Fibroblast of villous mesenchyme (primary cell): ENCODE measurements at regions not wholly inside any gene's neighbourhood (a gene's known extent, or its start where the extent isn't known, plus 50 kb on each side); places are given as distances from the start of the nearest gene placed in this dataset.

Experiments used
- DNase-seq: peaks from one replicate; pipeline ENCODE4 v3.0.0-alpha.2; 2010; ENCODE audit warnings: low read depth
- H3K4me3 ChIP-seq: 2 replicates; pipeline ENCODE4 v1.5.1; 2011; ENCODE audit warnings: low read depth, mild to moderate bottlenecking, low read length
- TF ChIP-seq, protein P1 (sequence below): IDR thresholded peaks from 2 replicates; pipeline ENCODE4 v1.5.1; 2012; ENCODE audit warnings: low read depth, mild to moderate bottlenecking, low read length; ENCODE audit not compliant: insufficient read depth

GRCh38 chr1:47708019-47708535 is 270.2 kb downstream of the FOXD2 start:
- no peak overlapping the region for H3K4me3 ChIP-seq
- TF ChIP-seq, protein P1, sequence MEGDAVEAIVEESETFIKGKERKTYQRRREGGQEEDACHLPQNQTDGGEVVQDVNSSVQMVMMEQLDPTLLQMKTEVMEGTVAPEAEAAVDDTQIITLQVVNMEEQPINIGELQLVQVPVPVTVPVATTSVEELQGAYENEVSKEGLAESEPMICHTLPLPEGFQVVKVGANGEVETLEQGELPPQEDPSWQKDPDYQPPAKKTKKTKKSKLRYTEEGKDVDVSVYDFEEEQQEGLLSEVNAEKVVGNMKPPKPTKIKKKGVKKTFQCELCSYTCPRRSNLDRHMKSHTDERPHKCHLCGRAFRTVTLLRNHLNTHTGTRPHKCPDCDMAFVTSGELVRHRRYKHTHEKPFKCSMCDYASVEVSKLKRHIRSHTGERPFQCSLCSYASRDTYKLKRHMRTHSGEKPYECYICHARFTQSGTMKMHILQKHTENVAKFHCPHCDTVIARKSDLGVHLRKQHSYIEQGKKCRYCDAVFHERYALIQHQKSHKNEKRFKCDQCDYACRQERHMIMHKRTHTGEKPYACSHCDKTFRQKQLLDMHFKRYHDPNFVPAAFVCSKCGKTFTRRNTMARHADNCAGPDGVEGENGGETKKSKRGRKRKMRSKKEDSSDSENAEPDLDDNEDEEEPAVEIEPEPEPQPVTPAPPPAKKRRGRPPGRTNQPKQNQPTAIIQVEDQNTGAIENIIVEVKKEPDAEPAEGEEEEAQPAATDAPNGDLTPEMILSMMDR = no peak
- DNase-seq = no peak

GRCh38 chr1:47708658-47709018 is 270.8 kb downstream of the FOXD2 start:
- DNase-seq = no peak
- H3K4me3 ChIP-seq = no peak overlapping the region
- TF ChIP-seq, protein P1 = no peak

DNA sequence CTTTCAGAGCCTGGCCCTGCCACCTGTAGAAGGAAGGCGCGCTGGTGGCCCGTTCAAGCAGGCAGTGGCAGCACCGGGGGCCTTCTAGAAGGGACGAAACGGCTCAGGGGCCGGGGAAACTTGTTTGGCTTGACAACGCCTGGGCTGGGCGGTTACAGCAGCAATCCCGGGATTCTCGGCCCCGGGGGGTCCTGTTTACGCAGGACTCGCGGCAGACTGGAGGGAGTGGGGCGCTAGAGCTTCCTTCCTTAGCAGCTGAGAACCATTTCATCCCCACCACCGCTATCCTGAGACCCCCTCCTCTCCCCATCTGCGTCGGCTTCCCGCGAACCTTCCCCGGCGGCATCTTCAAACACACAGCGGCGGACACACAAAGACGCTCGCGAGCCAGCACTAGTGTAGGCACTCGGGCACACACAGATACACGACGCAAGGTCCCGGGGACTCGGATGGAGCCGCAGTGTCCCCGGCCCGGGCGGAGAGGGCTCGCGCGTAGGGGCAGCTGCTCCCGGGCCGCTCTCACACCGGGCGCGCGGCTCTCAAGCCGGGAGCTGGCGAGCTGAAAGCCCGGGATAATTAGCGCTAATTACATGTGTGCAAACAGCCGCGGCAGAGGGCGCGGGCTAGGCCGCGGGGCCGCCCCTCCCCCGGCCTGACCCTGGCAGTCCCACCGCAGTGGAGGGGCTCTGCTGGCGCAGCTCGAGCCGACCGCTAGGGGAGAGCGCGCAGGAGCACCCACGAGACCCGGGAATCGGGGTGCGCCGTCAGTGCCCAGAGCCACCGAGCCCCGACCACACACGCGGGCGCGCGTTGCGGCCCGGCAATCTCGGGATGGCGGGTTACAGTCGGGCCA is 271.4 kb downstream of the FOXD2 start:
- DNase-seq = no peak
- H3K4me3 ChIP-seq = peak overlapping the region; percentile 12
- TF ChIP-seq, protein P1 = peak; percentile 31

DNA sequence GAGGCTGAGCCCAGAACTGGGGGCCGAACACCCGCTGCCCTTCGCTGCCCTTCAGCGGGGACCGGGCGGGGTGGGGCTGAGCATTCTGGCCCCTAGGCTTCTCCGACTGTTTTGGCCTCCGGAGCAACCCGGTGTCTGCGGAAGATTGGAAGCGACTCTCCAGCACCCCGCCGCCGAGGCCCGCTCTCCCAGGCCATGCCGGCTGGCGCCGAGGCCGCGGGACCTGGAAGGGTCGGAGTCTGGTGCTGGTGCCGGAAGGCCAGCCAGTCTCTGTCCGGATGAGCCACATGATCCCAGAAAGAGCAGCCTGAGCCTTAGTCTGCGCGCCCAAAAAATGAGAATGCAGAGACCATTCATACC is 272.0 kb downstream of the FOXD2 start:
- TF ChIP-seq, protein P1 = no peak
- no peak for DNase-seq
- peak overlapping the region; percentile 12 for H3K4me3 ChIP-seq

DNA sequence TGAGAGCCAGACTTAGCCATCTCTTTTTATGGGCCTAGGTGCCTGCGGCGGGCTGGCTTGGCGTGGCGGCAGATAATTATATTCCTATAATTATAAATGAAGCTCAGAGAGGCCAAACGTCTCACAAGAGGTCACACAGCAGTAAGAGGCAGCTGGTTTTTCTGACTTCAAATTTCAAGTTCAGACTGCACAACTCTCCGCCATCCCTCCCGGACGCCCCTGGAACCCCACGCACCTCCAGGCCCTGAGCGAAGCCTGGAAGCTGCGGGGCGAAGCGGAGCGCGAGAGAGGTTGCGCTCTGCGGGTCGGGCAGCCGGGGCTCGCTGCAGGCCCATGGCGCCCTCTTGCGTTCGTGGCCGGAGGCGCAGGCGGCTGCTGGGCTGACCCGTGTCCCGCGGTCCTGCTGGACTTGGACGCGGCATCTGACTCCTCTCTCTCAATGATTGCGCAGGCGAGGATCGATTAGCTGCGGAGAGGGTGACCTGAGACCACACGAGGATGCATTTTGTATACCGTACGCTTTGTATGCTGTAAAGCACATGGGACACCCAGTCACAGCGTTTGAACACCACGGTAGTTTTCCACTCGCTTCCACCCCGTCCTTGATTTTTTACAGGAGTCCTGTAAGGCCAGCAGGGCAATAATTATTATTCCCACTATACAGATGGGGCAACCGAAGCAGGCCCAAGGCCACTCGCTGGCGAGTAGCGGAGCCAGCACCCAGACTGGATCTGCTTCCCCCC is 272.7 kb downstream of the FOXD2 start:
- H3K4me3 ChIP-seq = no peak overlapping the region
- TF ChIP-seq, protein P1 = peak; percentile 94
- peak; percentile 40 for DNase-seq
